ENCODE measurements at regions not wholly inside any gene's neighbourhood (a gene's known extent, or its start where the extent isn't known, plus 50 kb on each side); places are given as distances from the start of the nearest gene placed in this dataset.

GRCh38 chr4:79210636-79211049 is 115.2 kb downstream of the NAA11 start:
- no peaks in the 10 kb centered on the region for H3K36me3 ChIP-seq
- H3K4me3 ChIP-seq = no peak overlapping the region
- no peaks in the 10 kb centered on the region for H3K9me3 ChIP-seq
- 92% methylated on average over 7 of the region's 7 CpGs for WGBS
- no peak for TF ChIP-seq EP300 (IDR thresholded peaks at IDR 0.05)
- TF ChIP-seq POLR2AphosphoS5 (IDR thresholded peaks at IDR 0.05) = no peak
- TF ChIP-seq CTCF (IDR thresholded peaks at IDR 0.05) = no peak
- no peak for TF ChIP-seq POLR2A (IDR thresholded peaks at IDR 0.05)
- no peaks in the 10 kb centered on the region for H3K27me3 ChIP-seq
- DNase-seq (ENCODE audit: low spot score in 2 of 2) = no peak
- H3K4me1 ChIP-seq = no peaks in the 10 kb centered on the region
- H3K27ac ChIP-seq = no peak overlapping the region

- TF ChIP-seq POLR2A (IDR thresholded peaks at IDR 0.05) (no peak), EP300 (IDR thresholded peaks at IDR 0.05) (no peak), POLR2AphosphoS5 (IDR thresholded peaks at IDR 0.05) (no peak), CTCF (IDR thresholded peaks at IDR 0.05) (no peak)
- 67% methylated on average over 14 of the region's 14 CpGs for WGBS
- H3K27me3 ChIP-seq = no peaks in the 10 kb centered on the region
- no peaks in the 10 kb centered on the region for H3K4me1 ChIP-seq
- H3K4me3 ChIP-seq = no peak overlapping the region
- no peak overlapping the region for H3K27ac ChIP-seq
- H3K36me3 ChIP-seq = no peaks in the 10 kb centered on the region
- no peak for DNase-seq (ENCODE audit: low spot score in 2 of 2)
- no peaks in the 10 kb centered on the region for H3K9me3 ChIP-seq
These were observed 115.8 kb downstream of the NAA11 start for GRCh38 chr4:79209822-79210635.

- Histone ChIP-seq H3K27ac (no peak overlapping the region), H3K4me1 (no peaks in the 10 kb centered on the region), H3K27me3 (no peaks in the 10 kb centered on the region), H3K36me3 (no peaks in the 10 kb centered on the region), H3K4me3 (no peak overlapping the region), H3K9me3 (no peaks in the 10 kb centered on the region)
- WGBS = 73% methylated on average over 3 of the region's 3 CpGs
- no peak for DNase-seq (ENCODE audit: low spot score in 2 of 2)
- TF ChIP-seq CTCF (IDR thresholded peaks at IDR 0.05) (no peak), POLR2AphosphoS5 (IDR thresholded peaks at IDR 0.05) (no peak), POLR2A (IDR thresholded peaks at IDR 0.05) (no peak), EP300 (IDR thresholded peaks at IDR 0.05) (no peak)
These were observed 116.8 kb downstream of the NAA11 start for GRCh38 chr4:79209081-79209480.

GRCh38 chr4:79207281-79207680 is 118.6 kb downstream of the NAA11 start:
- no peaks in the 10 kb centered on the region for H3K9me3 ChIP-seq
- no peaks in the 10 kb centered on the region for H3K36me3 ChIP-seq
- no peaks in the 10 kb centered on the region for H3K4me1 ChIP-seq
- no peaks in the 10 kb centered on the region for H3K27me3 ChIP-seq
- no peak overlapping the region for H3K27ac ChIP-seq
- DNase-seq (ENCODE audit: low spot score in 2 of 2) = no peak
- no peak overlapping the region for H3K4me3 ChIP-seq
- TF ChIP-seq EP300 (IDR thresholded peaks at IDR 0.05) = no peak
- TF ChIP-seq CTCF (IDR thresholded peaks at IDR 0.05) = no peak
- TF ChIP-seq POLR2AphosphoS5 (IDR thresholded peaks at IDR 0.05) = no peak
- TF ChIP-seq POLR2A (IDR thresholded peaks at IDR 0.05) = no peak

GRCh38 chr4:79206660-79207059 is 119.2 kb downstream of the NAA11 start:
- Histone ChIP-seq H3K36me3 (no peaks in the 10 kb centered on the region), H3K4me1 (no peaks in the 10 kb centered on the region), H3K27me3 (no peaks in the 10 kb centered on the region), H3K9me3 (no peaks in the 10 kb centered on the region), H3K27ac (no peak overlapping the region), H3K4me3 (no peak overlapping the region)
- DNase-seq (ENCODE audit: low spot score in 2 of 2) = no peak
- TF ChIP-seq CTCF (IDR thresholded peaks at IDR 0.05) = no peak
- TF ChIP-seq EP300 (IDR thresholded peaks at IDR 0.05) = no peak
- TF ChIP-seq POLR2A (IDR thresholded peaks at IDR 0.05) = no peak
- TF ChIP-seq POLR2AphosphoS5 (IDR thresholded peaks at IDR 0.05) = no peak
- WGBS = 92% methylated on average over 4 of the region's 4 CpGs
